ENCODE measurements at regions not wholly inside any gene's neighbourhood (a gene's known extent, or its start where the extent isn't known, plus 50 kb on each side); places are given as distances from the start of the nearest gene placed in this dataset.

DNA sequence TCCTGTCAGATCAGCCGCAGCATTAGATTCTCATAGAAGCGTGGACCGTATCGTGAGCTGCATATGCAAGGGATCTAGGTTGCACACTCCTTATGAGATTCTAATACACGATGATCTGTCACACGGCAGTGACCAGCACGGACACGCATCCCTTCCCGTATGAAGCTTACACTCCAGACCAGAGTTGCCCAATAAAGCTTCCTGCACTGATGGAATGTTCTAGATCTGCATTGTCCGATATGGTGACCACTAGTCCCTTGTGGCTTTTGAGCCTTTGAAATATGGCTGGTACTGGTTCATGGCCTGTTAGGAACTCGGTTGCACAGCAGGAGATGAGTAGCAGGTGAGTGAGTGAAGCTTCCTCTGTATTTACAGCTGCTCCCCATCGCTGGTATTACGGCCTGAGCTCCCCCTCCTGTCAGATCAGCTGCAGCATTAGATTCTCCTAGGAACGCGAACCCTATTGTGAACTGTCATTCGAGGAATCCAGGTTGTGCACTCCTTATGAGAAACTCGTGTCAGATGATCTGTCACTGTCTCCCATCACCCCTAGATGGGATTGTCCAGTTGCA is 49.8 kb upstream of the ZCCHC14 start:
- TF ChIP-seq, protein P1, sequence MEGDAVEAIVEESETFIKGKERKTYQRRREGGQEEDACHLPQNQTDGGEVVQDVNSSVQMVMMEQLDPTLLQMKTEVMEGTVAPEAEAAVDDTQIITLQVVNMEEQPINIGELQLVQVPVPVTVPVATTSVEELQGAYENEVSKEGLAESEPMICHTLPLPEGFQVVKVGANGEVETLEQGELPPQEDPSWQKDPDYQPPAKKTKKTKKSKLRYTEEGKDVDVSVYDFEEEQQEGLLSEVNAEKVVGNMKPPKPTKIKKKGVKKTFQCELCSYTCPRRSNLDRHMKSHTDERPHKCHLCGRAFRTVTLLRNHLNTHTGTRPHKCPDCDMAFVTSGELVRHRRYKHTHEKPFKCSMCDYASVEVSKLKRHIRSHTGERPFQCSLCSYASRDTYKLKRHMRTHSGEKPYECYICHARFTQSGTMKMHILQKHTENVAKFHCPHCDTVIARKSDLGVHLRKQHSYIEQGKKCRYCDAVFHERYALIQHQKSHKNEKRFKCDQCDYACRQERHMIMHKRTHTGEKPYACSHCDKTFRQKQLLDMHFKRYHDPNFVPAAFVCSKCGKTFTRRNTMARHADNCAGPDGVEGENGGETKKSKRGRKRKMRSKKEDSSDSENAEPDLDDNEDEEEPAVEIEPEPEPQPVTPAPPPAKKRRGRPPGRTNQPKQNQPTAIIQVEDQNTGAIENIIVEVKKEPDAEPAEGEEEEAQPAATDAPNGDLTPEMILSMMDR (IDR thresholded peaks at IDR 0.05; ENCODE audit: low read depth, low read length) = no peak
- DNase-seq (ENCODE audit: extremely low read depth, low read depth) = no peak
